K562 (cell line): ENCODE measurements at regions not wholly inside any gene's neighbourhood (a gene's known extent, or its start where the extent isn't known, plus 50 kb on each side); places are given as distances from the start of the nearest gene placed in this dataset.

Experiments
- ATAC-seq: fragments of 200-7000 bp; cut with Tn5 transposase; 3 replicates; pipeline ENCODE4 v1.9.1; 2020; ENCODE audit warnings: moderate library complexity
- BruUV-seq: library from RNA; stranded (reverse); fragments of 400-500 nt; replicated peaks from 2 replicates; lab custom pipeline; 2021; lab: Mats Ljungman, UMichigan
- CTCF ChIA-PET: fragments of 300-600 bp; formaldehyde crosslinking; extraction: SDS; loops from one replicate; lab custom pipeline; 2021; ENCODE audit warnings: low intra/inter-chr PET ratio; lab: Yijun Ruan, JAX
- POLR2A ChIA-PET: fragments of 300-600, 350-650 bp; sonication (Branson Sonifier 250); formaldehyde crosslinking; extraction: SDS; loops from one replicate; lab custom pipeline; 2021; ENCODE audit warnings: antibody characterized with exemption, inconsistent platforms; lab: Yijun Ruan, JAX
- DNase-seq, 4 experiments: peaks; one replicate each; pipeline versions ENCODE4 v3.0.0 to v3.0.0-alpha.2; 2011 to 2018; ENCODE audit warnings: low spot score in 3 of 4, mixed read lengths in 3 of 4; ENCODE audit errors: extremely low read depth in 1 of 4
- FAIRE-seq: peaks from 2 replicates; lab custom pipeline; 2011; peaks lifted over from hg19 to GRCh38; lab: Jason Lieb, UNC
- H2AFZ ChIP-seq: 2 replicates; pipeline ENCODE4 v1.6.0; 2011; ENCODE audit warnings: low read depth, low read length, control low read depth, inconsistent platforms
- H3K27ac ChIP-seq: fragments of 200-600 bp; 3 replicates; pipeline ENCODE4 v1.8.0; 2011; ENCODE audit warnings: low read depth, mild to moderate bottlenecking, control low read depth, inconsistent platforms, low read length, moderate library complexity, mixed read lengths; ENCODE audit errors: extremely low read depth
- H3K27me3 ChIP-seq, 2 experiments: fragments of 300-600 bp in 1 of 2; 2 replicates in 1 of 2; 3 replicates in 1 of 2; pipeline versions ENCODE4 v1.6.0 to v1.8.0; 2011; ENCODE audit warnings: inconsistent platforms in 2 of 2, low read length in 2 of 2, mild to moderate bottlenecking in 1 of 2, mixed read lengths in 1 of 2, moderate library complexity in 1 of 2; ENCODE audit not compliant: control insufficient read depth in 2 of 2, insufficient read depth in 2 of 2
- H3K36me3 ChIP-seq: fragments of 300-600 bp; 3 replicates; pipeline ENCODE4 v1.8.0; 2011; ENCODE audit warnings: mild to moderate bottlenecking, low read length, inconsistent platforms; ENCODE audit not compliant: control insufficient read depth, insufficient read depth
- H3K4me1 ChIP-seq, 2 experiments: fragments of 200-600 bp in 1 of 2; replicated peaks in 1 of 2; 2 replicates in 1 of 2; 3 replicates in 1 of 2; pipeline versions ENCODE4 v1.5.1 to v1.8.0; 2011; ENCODE audit warnings: inconsistent platforms in 2 of 2, low read length in 2 of 2, mild to moderate bottlenecking in 1 of 2, mixed read lengths in 1 of 2, moderate library complexity in 1 of 2; ENCODE audit not compliant: control insufficient read depth in 2 of 2, insufficient read depth in 2 of 2
- H3K4me2 ChIP-seq: 2 replicates; pipeline ENCODE4 v1.6.1; 2011; ENCODE audit warnings: low read length, control low read depth, inconsistent platforms, mixed read lengths; ENCODE audit not compliant: insufficient read depth
- H3K4me3 ChIP-seq: fragments of 200-600 bp; sonication (generic), shearing (Covaris generic); 2 replicates; pipeline ENCODE4 v1.5.1; 2016; ENCODE audit warnings: control low read depth, inconsistent platforms
- H3K79me2 ChIP-seq: fragments of 200-600 bp; 3 replicates; pipeline ENCODE4 v1.8.0; 2011; ENCODE audit warnings: low read length, inconsistent platforms; ENCODE audit not compliant: control insufficient read depth, insufficient read depth
- H3K9ac ChIP-seq, 2 experiments: 2 replicates each; pipeline versions ENCODE4 v1.6.0 to v1.6.1; 2011; ENCODE audit warnings: low read depth in 2 of 2, low read length in 2 of 2, control low read depth in 1 of 2, inconsistent platforms in 1 of 2, mild to moderate bottlenecking in 1 of 2, mixed read lengths in 1 of 2; ENCODE audit not compliant: insufficient read depth in 1 of 2
- H3K9me1 ChIP-seq: one replicate; pipeline ENCODE4 v1.6.0; 2011; ENCODE audit warnings: inconsistent platforms, mild to moderate bottlenecking, low read length, moderate library complexity; ENCODE audit not compliant: control insufficient read depth, insufficient read depth
- H3K9me3 ChIP-seq: replicated peaks from 2 replicates; pipeline ENCODE4 v1.5.1; 2011; ENCODE audit warnings: low read depth, low read length, inconsistent platforms; ENCODE audit not compliant: control insufficient read depth, insufficient read depth
- H4K20me1 ChIP-seq: replicated peaks from 2 replicates; pipeline ENCODE4 v1.6.1; 2011; ENCODE audit warnings: low read length, inconsistent platforms, mixed read lengths; ENCODE audit not compliant: control insufficient read depth, insufficient read depth
- ARNT ChIP-seq, 2 experiments: fragments of 450-650 bp; IDR thresholded peaks; 2 replicates each; pipeline ENCODE4 v1.6.1; 2016; ENCODE audit warnings: mild to moderate bottlenecking in 1 of 2
- CEBPG ChIP-seq, 3 experiments: fragments of 200-800 bp in 1 of 3; sonication (Bioruptor generic) in 1 of 3; sonication (generic) in 1 of 3; formaldehyde crosslinking in 1 of 3; IDR thresholded peaks in 2 of 3; conservative IDR thresholded peaks in 1 of 3; 2 replicates each; pipeline versions ENCODE4 v1.6.1 to v1.8.0; 2016 to 2022; ENCODE audit warnings: missing compliant biosample characterization in 2 of 3, missing genetic modification characterization in 2 of 3, mild to moderate bottlenecking in 1 of 3, missing genetic modification reagents in 1 of 3
- COPS2 ChIP-seq: fragments of 450-650 bp; conservative IDR thresholded peaks from 2 replicates; pipeline ENCODE4 v1.6.1; 2016; ENCODE audit warnings: mild to moderate bottlenecking, moderate library complexity
- DACH1 ChIP-seq: fragments of 450-650 bp; IDR thresholded peaks from 2 replicates; pipeline ENCODE4 v1.6.1; 2018; ENCODE audit not compliant: partially characterized antibody
- GTF2E2 ChIP-seq: fragments of 200-800 bp; sonication (Bioruptor generic); IDR thresholded peaks from 2 replicates; pipeline ENCODE4 v1.6.1; 2016; ENCODE audit warnings: missing genetic modification characterization, missing compliant biosample characterization
- HDAC3 ChIP-seq: fragments of 450-650 bp; IDR thresholded peaks from 2 replicates; pipeline ENCODE4 v1.6.1; 2018; ENCODE audit warnings: borderline replicate concordance, mild to moderate bottlenecking, moderate library complexity; ENCODE audit not compliant: partially characterized antibody
- HNRNPH1 ChIP-seq: fragments of 200-400 bp; formaldehyde crosslinking; optimal IDR thresholded peaks from 2 replicates; pipeline ENCODE3; 2017; ENCODE audit warnings: low read depth, mild to moderate bottlenecking, low read length, moderate library complexity
- HNRNPUL1 ChIP-seq: fragments of 200-400 bp; formaldehyde crosslinking; IDR thresholded peaks from 2 replicates; pipeline ENCODE4 v1.6.1; 2017; ENCODE audit warnings: low read length
- MAFG ChIP-seq: fragments of 450-650 bp; conservative IDR thresholded peaks from 2 replicates; pipeline ENCODE4 v1.6.1; 2016; ENCODE audit warnings: missing genetic modification characterization, missing compliant biosample characterization
- NCOA4 ChIP-seq: fragments of 450-650 bp; IDR thresholded peaks from 2 replicates; pipeline ENCODE4 v1.6.1; 2018; ENCODE audit warnings: mild to moderate bottlenecking; ENCODE audit not compliant: partially characterized antibody
- NR2C1 ChIP-seq, 2 experiments: fragments of 450-650 bp; IDR thresholded peaks; 2 replicates each; pipeline ENCODE4 v1.6.1; 2017; ENCODE audit warnings: mild to moderate bottlenecking in 2 of 2, antibody characterized with exemption in 1 of 2, inconsistent platforms in 1 of 2, missing compliant biosample characterization in 1 of 2, missing genetic modification characterization in 1 of 2
- RAD51 ChIP-seq: fragments of 450-650 bp; IDR thresholded peaks from 2 replicates; pipeline ENCODE4 v1.7.1; 2016; ENCODE audit warnings: low read depth, mild to moderate bottlenecking, borderline replicate concordance
- ZNF785 ChIP-seq: fragments of 250-450 bp; sonication (Bioruptor Pico); IDR thresholded peaks from 2 replicates; pipeline ENCODE4 v1.4.0; 2020; ENCODE audit warnings: mild to moderate bottlenecking
- WGBS: fragments of 100-300 bp; shearing (Covaris generic); methylation state at CpG from one replicate; pipeline ENCODE4 v1.1.6; 2016; ENCODE audit warnings: low coverage, mixed read lengths; ENCODE audit not compliant: insufficient coverage; ENCODE audit errors: missing lambda C conversion rate; 5-methylcytosine and 5-hydroxymethylcytosine counted together
- in situ Hi-C: fragments of 300-500 bp; cut with MboI; formaldehyde crosslinking; loops from 4 replicates; pipeline ENCODE4 v1.15.0; 2018; ENCODE audit warnings: inconsistent platforms, mixed read lengths
- intact Hi-C: fragments of 100-400 bp; cut with micrococcal nuclease; formaldehyde crosslinking; loops from 2 replicates; pipeline ENCODE4 v1.14.2; 2022
- TF ChIP-seq, protein P1 (sequence below): fragments of 450-650 bp; formaldehyde crosslinking; IDR thresholded peaks from 2 replicates; pipeline ENCODE4 v1.4.0; 2020; ENCODE audit warnings: mild to moderate bottlenecking

DNA sequence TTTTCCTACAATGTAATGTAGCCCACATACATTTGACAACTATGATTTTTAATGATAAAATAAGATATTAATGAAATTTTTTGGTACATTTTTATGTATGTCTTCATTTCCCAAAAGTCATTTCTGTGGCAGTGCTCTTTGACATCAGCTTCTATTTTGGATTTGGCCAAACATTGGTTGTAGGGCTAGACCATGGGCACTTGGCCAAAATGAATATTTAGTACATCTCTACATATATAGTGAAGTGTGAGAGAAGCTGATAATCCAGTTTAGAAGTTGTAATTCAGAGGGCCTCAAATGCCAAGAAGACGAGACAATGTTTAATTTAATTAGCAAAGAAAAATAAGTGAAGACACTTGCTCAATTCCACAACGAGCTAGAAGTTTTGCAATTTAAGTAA lies 724.9 kb upstream of the SOX9 start:
- Histone ChIP-seq H4K20me1 (no peaks in the 10 kb centered on the region), H3K4me3 (no peak overlapping the region), H3K36me3 (no peaks in the 10 kb centered on the region), H2AFZ (no peak overlapping the region), H3K9ac (no peak overlapping the region), H3K4me1 (no peaks in the 10 kb centered on the region), H3K27me3 (no peaks in the 10 kb centered on the region), H3K79me2 (no peaks in the 10 kb centered on the region), H3K9me3 (no peaks in the 10 kb centered on the region), H3K4me2 (no peak overlapping the region), H3K27ac (no peak overlapping the region), H3K9me1 (no peaks in the 10 kb centered on the region)
- intact Hi-C loops (no loop called here), in situ Hi-C loops (no loop called here)
- ATAC-seq: no peak
- DNase-seq: no peak
- FAIRE-seq: no peak
- WGBS: 6% methylated on average over 2 of the region's 2 CpGs
- CTCF ChIA-PET: no interaction called here
- TF ChIP-seq HDAC3: no peak
- no peak for TF ChIP-seq HNRNPH1
- TF ChIP-seq ZNF785: no peak
- no peak for TF ChIP-seq HNRNPUL1
- no peak for TF ChIP-seq COPS2
- no peak for TF ChIP-seq NR2C1 (IDR thresholded peaks at IDR 0.05)
- no peak for TF ChIP-seq NR2C1 (tag; IDR thresholded peaks at IDR 0.05)
- no peak for TF ChIP-seq NCOA4
- TF ChIP-seq, protein P1, sequence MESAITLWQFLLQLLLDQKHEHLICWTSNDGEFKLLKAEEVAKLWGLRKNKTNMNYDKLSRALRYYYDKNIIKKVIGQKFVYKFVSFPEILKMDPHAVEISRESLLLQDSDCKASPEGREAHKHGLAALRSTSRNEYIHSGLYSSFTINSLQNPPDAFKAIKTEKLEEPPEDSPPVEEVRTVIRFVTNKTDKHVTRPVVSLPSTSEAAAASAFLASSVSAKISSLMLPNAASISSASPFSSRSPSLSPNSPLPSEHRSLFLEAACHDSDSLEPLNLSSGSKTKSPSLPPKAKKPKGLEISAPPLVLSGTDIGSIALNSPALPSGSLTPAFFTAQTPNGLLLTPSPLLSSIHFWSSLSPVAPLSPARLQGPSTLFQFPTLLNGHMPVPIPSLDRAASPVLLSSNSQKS (CRISPR knock-in tag): no peak
- no peak for TF ChIP-seq DACH1
- TF ChIP-seq CEBPG (CRISPR knock-in tag; IDR thresholded peaks at IDR 0.05): no peak
- no peak for TF ChIP-seq CEBPG (tag; conservative IDR thresholded peaks at IDR 0.05 in 1 of 2, IDR thresholded peaks at IDR 0.05 in 1 of 2)
- no peak for TF ChIP-seq MAFG (tag)
- no peak for TF ChIP-seq RAD51
- TF ChIP-seq GTF2E2 (tag): no peak
- no peak for TF ChIP-seq ARNT (IDR thresholded peaks at IDR 0.05)
- POLR2A ChIA-PET: interaction anchor here (0.6 kb wide), 1 partner anchor 38 kb away, joined by 3 read pairs; no protein-coding TSS in a partner anchor
- no TSS peak for BruUV-seq
